Astrocyte (in vitro differentiated cells and primary cell): ENCODE measurements at regions not wholly inside any gene's neighbourhood (a gene's known extent, or its start where the extent isn't known, plus 50 kb on each side); places are given as distances from the start of the nearest gene placed in this dataset.
"Not testable (repeated sequence)": the region's sequence is repeated elsewhere in the genome, so short reads cannot be mapped to it uniquely, and the experiment has no call there.

Experiments
- EZH2 ChIP-seq: IDR thresholded peaks from 2 replicates; pipeline ENCODE4 v1.6.1; 2012; ENCODE audit warnings: mild to moderate bottlenecking, low read length, inconsistent platforms; ENCODE audit not compliant: insufficient read depth
- TF ChIP-seq, protein P1 (sequence below): IDR thresholded peaks from 2 replicates; pipeline ENCODE4 v1.5.1; 2011; ENCODE audit warnings: low read depth, mild to moderate bottlenecking, inconsistent platforms, low read length, moderate library complexity; ENCODE audit not compliant: insufficient read depth

DNA sequence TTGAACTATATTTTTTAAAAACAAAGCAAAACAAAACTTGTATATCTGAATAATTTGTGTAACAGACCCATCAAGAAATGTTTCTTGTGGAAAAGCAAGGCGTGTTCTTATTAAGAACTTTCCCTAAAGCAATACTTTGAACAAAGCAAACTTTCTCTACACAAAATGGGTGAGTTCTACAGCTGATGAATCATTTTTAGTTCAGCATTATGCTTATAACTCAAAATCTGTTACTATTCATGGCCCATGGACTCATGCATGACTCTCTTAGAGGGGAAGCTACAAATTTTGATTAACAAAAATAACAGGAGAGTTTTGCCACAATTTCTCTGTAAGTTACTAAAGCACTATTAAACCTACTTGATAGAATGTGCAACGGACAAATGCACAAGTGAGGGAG lies 412.0 kb downstream of the PRIM2 start:
- TF ChIP-seq, protein P1, sequence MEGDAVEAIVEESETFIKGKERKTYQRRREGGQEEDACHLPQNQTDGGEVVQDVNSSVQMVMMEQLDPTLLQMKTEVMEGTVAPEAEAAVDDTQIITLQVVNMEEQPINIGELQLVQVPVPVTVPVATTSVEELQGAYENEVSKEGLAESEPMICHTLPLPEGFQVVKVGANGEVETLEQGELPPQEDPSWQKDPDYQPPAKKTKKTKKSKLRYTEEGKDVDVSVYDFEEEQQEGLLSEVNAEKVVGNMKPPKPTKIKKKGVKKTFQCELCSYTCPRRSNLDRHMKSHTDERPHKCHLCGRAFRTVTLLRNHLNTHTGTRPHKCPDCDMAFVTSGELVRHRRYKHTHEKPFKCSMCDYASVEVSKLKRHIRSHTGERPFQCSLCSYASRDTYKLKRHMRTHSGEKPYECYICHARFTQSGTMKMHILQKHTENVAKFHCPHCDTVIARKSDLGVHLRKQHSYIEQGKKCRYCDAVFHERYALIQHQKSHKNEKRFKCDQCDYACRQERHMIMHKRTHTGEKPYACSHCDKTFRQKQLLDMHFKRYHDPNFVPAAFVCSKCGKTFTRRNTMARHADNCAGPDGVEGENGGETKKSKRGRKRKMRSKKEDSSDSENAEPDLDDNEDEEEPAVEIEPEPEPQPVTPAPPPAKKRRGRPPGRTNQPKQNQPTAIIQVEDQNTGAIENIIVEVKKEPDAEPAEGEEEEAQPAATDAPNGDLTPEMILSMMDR, result not testable (repeated sequence)
- not testable (repeated sequence) for TF ChIP-seq EZH2
